T-helper 2 cell treated with Interferon-gamma antibody and Interleukin-4, amounts not matched to agents 5 μg/mL and 100 μg/mL, for 36 hours (primary cell): ENCODE measurements at regions not wholly inside any gene's neighbourhood (a gene's known extent, or its start where the extent isn't known, plus 50 kb on each side); places are given as distances from the start of the nearest gene placed in this dataset.
"Not testable (repeated sequence)": the region's sequence is repeated elsewhere in the genome, so short reads cannot be mapped to it uniquely, and the experiment has no call there.

Experiments
- DNase-seq: peaks from one replicate; pipeline ENCODE4 v3.0.0; 2021; ENCODE audit warnings: low spot score
- H3K27ac Mint-ChIP-seq: one replicate; pipeline ENCODE4 v1.8.0; 2021; ENCODE audit warnings: mild to moderate bottlenecking, mixed read lengths
- H3K27me3 Mint-ChIP-seq: one replicate; pipeline ENCODE4 v1.8.0; 2021; ENCODE audit warnings: low read depth, mixed read lengths
- H3K36me3 Mint-ChIP-seq: one replicate; pipeline ENCODE4 v1.8.0; 2021; ENCODE audit warnings: low read depth, mixed read lengths
- H3K4me1 Mint-ChIP-seq: one replicate; pipeline ENCODE4 v1.8.0; 2021; ENCODE audit warnings: low read depth, mixed read lengths
- H3K4me3 Mint-ChIP-seq: one replicate; pipeline ENCODE4 v1.8.0; 2022; ENCODE audit warnings: mild to moderate bottlenecking, moderate library complexity, mixed read lengths
- H3K9me3 Mint-ChIP-seq: one replicate; pipeline ENCODE4 v1.8.0; 2021; ENCODE audit warnings: mixed read lengths

- DNase-seq: no peak
- Mint-ChIP-seq H3K4me1 (peaks cover 16% of the 10 kb centered on the region), H3K9me3 (no peaks in the 10 kb centered on the region), H3K36me3 (no peaks in the 10 kb centered on the region), H3K27me3 (no peaks in the 10 kb centered on the region), H3K27ac (no peak overlapping the region), H3K4me3 (no peak overlapping the region)
Observed at GRCh38 chr3:178086144-178086825, 450.0 kb upstream of the KCNMB2 start.

GRCh38 chr3:178087376-178087775 lies 448.9 kb upstream of the KCNMB2 start:
- peaks cover 1% of the 10 kb centered on the region for H3K9me3 Mint-ChIP-seq
- no peaks in the 10 kb centered on the region for H3K36me3 Mint-ChIP-seq
- H3K27me3 Mint-ChIP-seq: no peaks in the 10 kb centered on the region
- H3K4me3 Mint-ChIP-seq: no peak overlapping the region
- H3K4me1 Mint-ChIP-seq: peaks cover 16% of the 10 kb centered on the region
- H3K27ac Mint-ChIP-seq: no peak overlapping the region
- DNase-seq: no peak

- no peak for DNase-seq
- Mint-ChIP-seq H3K27ac (no peak overlapping the region), H3K4me3 (no peak overlapping the region), H3K9me3 (peaks cover 3% of the 10 kb centered on the region), H3K36me3 (no peaks in the 10 kb centered on the region), H3K4me1 (peaks cover 16% of the 10 kb centered on the region), H3K27me3 (no peaks in the 10 kb centered on the region)
Observed at GRCh38 chr3:178088963-178089362, 447.3 kb upstream of the KCNMB2 start.

GRCh38 chr3:178090899-178091298 lies 445.3 kb upstream of the KCNMB2 start:
- Mint-ChIP-seq H3K36me3 (no peaks in the 10 kb centered on the region), H3K27ac (no peak overlapping the region), H3K9me3 (peaks cover 3% of the 10 kb centered on the region), H3K4me1 (peaks cover under 1% of the 10 kb centered on the region), H3K4me3 (no peak overlapping the region), H3K27me3 (no peaks in the 10 kb centered on the region)
- DNase-seq: no peak

GRCh38 chr3:178095522-178095921 lies 440.7 kb upstream of the KCNMB2 start:
- H3K4me3 Mint-ChIP-seq: no peak overlapping the region
- DNase-seq: no peak
- H3K27me3 Mint-ChIP-seq: no peaks in the 10 kb centered on the region
- no peak overlapping the region for H3K27ac Mint-ChIP-seq
- peaks cover 3% of the 10 kb centered on the region for H3K9me3 Mint-ChIP-seq
- H3K4me1 Mint-ChIP-seq: no peaks in the 10 kb centered on the region
- H3K36me3 Mint-ChIP-seq: no peaks in the 10 kb centered on the region

DNA sequence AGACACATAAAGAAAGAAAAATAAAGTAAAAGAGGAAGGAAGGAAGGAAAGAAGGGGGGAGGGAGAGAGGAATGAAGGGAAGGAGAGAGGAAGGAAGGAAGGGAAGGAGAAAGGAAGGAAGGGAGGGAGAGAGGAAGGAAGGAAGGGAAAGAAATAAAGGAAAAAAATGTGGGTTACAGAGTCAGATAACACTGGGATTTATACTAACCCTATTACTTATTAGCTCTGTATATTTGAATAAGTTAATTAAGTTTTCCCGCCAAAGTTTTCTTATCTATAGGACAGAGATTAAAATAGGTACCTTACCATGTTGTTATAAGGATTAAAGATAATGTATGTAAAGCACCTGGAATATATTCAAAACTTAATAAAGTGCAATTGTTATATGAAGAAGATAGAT lies 439.3 kb upstream of the KCNMB2 start:
- no peaks in the 10 kb centered on the region for H3K27me3 Mint-ChIP-seq
- no peak overlapping the region for H3K27ac Mint-ChIP-seq
- DNase-seq: no peak
- no peaks in the 10 kb centered on the region for H3K36me3 Mint-ChIP-seq
- H3K4me1 Mint-ChIP-seq: no peaks in the 10 kb centered on the region
- no peak overlapping the region for H3K4me3 Mint-ChIP-seq
- H3K9me3 Mint-ChIP-seq: peaks cover 3% of the 10 kb centered on the region

DNA sequence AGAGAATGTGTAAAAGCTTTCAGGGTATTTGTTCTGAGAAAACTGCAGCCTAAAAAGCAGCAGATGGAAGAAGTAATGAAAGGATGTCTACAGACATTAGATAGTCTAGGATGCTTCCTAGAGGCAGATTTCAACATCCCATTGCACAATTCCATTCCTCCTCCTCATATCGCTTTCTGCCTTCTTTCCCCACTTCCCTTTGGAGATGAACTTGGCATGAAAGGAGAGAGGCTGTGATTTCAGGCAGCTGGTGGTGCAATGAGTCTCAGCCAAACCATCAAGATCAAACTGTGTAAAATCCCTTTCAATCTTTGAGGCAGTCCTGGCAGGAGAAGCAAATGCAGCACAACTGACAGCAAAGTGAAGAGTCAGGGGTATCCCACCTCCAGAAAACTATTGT lies 438.7 kb upstream of the KCNMB2 start:
- no peak for DNase-seq
- Mint-ChIP-seq H3K4me1 (no peaks in the 10 kb centered on the region), H3K27me3 (no peaks in the 10 kb centered on the region), H3K4me3 (no peak overlapping the region), H3K9me3 (no peaks in the 10 kb centered on the region), H3K36me3 (no peaks in the 10 kb centered on the region), H3K27ac (no peak overlapping the region)

DNA sequence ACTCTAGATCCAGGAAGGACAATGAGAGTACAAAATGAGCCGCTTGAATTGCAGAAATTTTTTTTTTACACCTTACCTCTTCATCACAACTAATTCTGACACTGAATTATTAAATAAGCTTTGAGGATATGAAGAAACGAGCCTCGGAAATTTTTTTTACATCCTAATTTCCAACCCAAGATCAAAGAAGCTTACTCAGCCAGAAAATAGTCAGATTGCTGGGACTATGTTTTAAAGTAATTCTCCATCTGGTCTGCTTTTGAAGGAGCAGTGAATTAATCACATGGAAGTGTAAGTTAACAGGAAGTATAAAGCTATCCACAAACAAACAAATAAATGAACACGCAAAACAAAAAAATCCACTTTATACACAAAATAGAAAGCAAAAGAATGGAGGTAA lies 437.0 kb upstream of the KCNMB2 start:
- no peak overlapping the region for H3K27ac Mint-ChIP-seq
- no peaks in the 10 kb centered on the region for H3K4me1 Mint-ChIP-seq
- no peaks in the 10 kb centered on the region for H3K9me3 Mint-ChIP-seq
- H3K4me3 Mint-ChIP-seq: no peak overlapping the region
- no peak for DNase-seq
- peaks cover 2% of the 10 kb centered on the region for H3K27me3 Mint-ChIP-seq
- no peaks in the 10 kb centered on the region for H3K36me3 Mint-ChIP-seq

- Mint-ChIP-seq H3K4me1 (no peaks in the 10 kb centered on the region), H3K36me3 (no peaks in the 10 kb centered on the region), H3K27ac (no peak overlapping the region), H3K4me3 (no peak overlapping the region), H3K9me3 (no peaks in the 10 kb centered on the region), H3K27me3 (peaks cover 2% of the 10 kb centered on the region)
- no peak for DNase-seq
Observed at GRCh38 chr3:178099862-178100261, 436.4 kb upstream of the KCNMB2 start.

DNA sequence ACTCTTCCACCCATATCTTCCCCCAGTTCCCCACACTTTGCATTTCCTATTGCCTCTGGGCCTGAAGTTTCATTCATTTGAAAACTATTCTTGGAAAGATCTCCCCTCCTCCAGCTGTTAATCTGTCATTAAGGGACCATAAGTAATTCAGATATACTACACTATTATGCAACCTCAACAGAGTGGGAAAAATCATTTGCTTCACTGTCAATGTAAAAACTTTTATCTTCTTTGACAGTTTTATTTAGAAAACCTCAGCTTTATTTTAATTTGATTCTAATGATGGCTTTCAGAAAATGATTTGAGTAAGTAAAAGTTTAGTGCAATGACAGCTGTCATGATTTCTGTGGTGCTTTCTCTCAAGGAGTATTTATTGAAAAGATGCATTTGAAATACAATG lies 435.3 kb upstream of the KCNMB2 start:
- no peaks in the 10 kb centered on the region for H3K4me1 Mint-ChIP-seq
- no peaks in the 10 kb centered on the region for H3K9me3 Mint-ChIP-seq
- DNase-seq: no peak
- no peak overlapping the region for H3K4me3 Mint-ChIP-seq
- H3K27me3 Mint-ChIP-seq: peaks cover 2% of the 10 kb centered on the region
- H3K27ac Mint-ChIP-seq: no peak overlapping the region
- no peaks in the 10 kb centered on the region for H3K36me3 Mint-ChIP-seq

DNA sequence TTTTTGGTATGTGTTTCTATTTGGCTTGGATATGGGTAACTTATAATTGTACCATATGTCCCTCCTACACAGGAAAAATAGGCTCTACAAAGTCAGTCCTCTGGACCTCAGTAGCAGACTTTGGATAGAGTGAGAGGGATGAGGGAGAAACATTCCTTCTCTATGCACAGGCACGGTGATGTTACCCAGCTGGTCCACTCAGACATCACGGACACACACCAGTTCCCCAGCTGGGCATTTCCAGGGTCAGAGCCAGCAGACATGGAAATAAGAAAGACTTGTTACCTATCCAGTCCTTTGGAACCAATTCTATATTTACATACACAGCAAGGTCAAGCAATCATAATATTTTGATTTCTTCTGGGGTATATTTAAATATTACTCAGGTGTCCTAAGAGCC lies 433.1 kb upstream of the KCNMB2 start:
- Mint-ChIP-seq H3K36me3 (no peaks in the 10 kb centered on the region), H3K4me1 (no peaks in the 10 kb centered on the region), H3K4me3 (no peak overlapping the region), H3K27me3 (peaks cover 2% of the 10 kb centered on the region), H3K9me3 (no peaks in the 10 kb centered on the region), H3K27ac (no peak overlapping the region)
- no peak for DNase-seq

DNA sequence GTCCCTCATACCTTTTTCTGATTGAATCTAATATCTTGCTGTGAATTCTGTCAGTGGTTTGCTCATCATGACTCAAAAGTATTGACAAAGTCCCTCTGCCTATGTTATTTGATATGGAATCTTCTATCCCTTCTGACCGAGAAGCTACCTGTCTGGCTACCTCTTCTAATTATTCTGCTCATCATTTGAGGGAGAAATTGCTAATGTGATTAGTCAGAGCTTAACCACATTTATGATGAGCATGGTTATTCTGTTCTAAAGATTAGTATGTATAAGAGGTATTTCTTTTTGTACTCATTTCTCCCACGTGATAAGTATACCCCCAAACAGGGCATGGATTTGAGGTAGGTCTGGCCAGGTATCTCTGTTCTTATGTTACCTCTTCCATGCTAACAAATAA lies 428.4 kb upstream of the KCNMB2 start:
- Mint-ChIP-seq H3K27me3 (peaks cover 2% of the 10 kb centered on the region), H3K36me3 (no peaks in the 10 kb centered on the region), H3K4me3 (no peak overlapping the region), H3K9me3 (no peaks in the 10 kb centered on the region), H3K27ac (no peak overlapping the region), H3K4me1 (no peaks in the 10 kb centered on the region)
- no peak for DNase-seq

DNA sequence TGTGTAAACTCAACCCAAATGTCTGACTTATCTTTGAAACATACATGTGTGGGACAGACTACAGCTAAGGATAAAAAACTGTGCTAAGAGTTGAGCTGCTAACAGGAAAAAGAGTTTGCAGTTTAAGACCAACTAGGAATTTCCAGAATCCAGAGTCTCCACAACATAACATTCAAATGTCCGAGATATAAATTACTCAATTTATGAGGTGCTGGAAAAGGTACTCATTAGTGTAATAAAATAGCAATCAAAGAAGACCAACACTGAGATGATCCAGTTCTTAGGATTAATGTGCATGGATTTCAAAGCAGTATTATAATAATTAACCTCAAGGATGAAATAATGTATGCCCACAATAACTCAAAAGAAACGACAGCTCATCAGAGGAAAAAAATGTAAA lies 426.5 kb upstream of the KCNMB2 start:
- no peak for DNase-seq
- no peak overlapping the region for H3K4me3 Mint-ChIP-seq
- no peaks in the 10 kb centered on the region for H3K36me3 Mint-ChIP-seq
- no peak overlapping the region for H3K27ac Mint-ChIP-seq
- no peaks in the 10 kb centered on the region for H3K9me3 Mint-ChIP-seq
- no peaks in the 10 kb centered on the region for H3K4me1 Mint-ChIP-seq
- H3K27me3 Mint-ChIP-seq: no peaks in the 10 kb centered on the region

GRCh38 chr3:178112134-178112533 lies 424.1 kb upstream of the KCNMB2 start:
- Mint-ChIP-seq H3K9me3 (no peaks in the 10 kb centered on the region), H3K4me1 (no peaks in the 10 kb centered on the region), H3K27ac (no peak overlapping the region), H3K27me3 (no peaks in the 10 kb centered on the region), H3K4me3 (no peak overlapping the region), H3K36me3 (no peaks in the 10 kb centered on the region)
- no peak for DNase-seq

- H3K27me3 Mint-ChIP-seq, H3K4me3 Mint-ChIP-seq, H3K9me3 Mint-ChIP-seq, H3K4me1 Mint-ChIP-seq, H3K27ac Mint-ChIP-seq, H3K36me3 Mint-ChIP-seq, DNase-seq: not testable (repeated sequence)
Observed at GRCh38 chr3:178112552-178112951, 423.7 kb upstream of the KCNMB2 start.
